Fibroblast of the aortic adventitia (primary cell): ENCODE measurements at regions not wholly inside any gene's neighbourhood (a gene's known extent, or its start where the extent isn't known, plus 50 kb on each side); places are given as distances from the start of the nearest gene placed in this dataset.

Source experiments
- DNase-seq: peaks from one replicate; pipeline ENCODE4 v3.0.0-alpha.2; 2010; ENCODE audit warnings: low read depth
- H3K4me3 ChIP-seq: 2 replicates; pipeline ENCODE4 v1.5.1; 2011; ENCODE audit warnings: low read depth, mild to moderate bottlenecking, control low read depth, low read length, moderate library complexity
- CTCF ChIP-seq: IDR thresholded peaks from 2 replicates; pipeline ENCODE4 v1.5.1; 2011; ENCODE audit warnings: mild to moderate bottlenecking, low read length, control low read depth, inconsistent platforms; ENCODE audit not compliant: insufficient read depth

GRCh38 chr15:95176794-95177577 is 945.6 kb downstream of the MCTP2 start:
- no peak for TF ChIP-seq CTCF
- DNase-seq: no peak
- H3K4me3 ChIP-seq: no peak overlapping the region

GRCh38 chr15:95180530-95180929 is 949.2 kb downstream of the MCTP2 start:
- no peak overlapping the region for H3K4me3 ChIP-seq
- no peak for DNase-seq
- no peak for TF ChIP-seq CTCF

- TF ChIP-seq CTCF: no peak
- no peak overlapping the region for H3K4me3 ChIP-seq
- DNase-seq: no peak
Measured at GRCh38 chr15:95182091-95182490, 950.7 kb downstream of the MCTP2 start.

DNA sequence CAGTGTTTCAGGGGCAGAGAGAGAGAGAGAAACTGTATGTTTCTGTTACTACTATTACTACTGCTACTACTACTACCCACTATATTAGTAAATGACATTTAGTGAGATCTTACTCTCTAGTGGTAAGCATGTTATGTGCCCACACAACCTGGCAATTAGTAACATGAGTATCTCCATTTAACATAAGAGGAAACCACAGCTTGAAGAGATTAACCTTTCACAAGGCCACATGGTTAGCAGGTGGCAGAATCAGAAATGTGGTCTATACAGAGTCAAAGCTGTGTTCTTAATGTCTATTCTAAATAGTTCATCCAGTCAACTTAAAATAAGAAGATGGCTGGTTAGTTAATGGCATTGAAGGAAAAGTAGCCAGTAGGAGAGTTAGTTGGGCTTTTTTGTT is 961.6 kb downstream of the MCTP2 start:
- no peak overlapping the region for H3K4me3 ChIP-seq
- no peak for DNase-seq
- no peak for TF ChIP-seq CTCF

DNA sequence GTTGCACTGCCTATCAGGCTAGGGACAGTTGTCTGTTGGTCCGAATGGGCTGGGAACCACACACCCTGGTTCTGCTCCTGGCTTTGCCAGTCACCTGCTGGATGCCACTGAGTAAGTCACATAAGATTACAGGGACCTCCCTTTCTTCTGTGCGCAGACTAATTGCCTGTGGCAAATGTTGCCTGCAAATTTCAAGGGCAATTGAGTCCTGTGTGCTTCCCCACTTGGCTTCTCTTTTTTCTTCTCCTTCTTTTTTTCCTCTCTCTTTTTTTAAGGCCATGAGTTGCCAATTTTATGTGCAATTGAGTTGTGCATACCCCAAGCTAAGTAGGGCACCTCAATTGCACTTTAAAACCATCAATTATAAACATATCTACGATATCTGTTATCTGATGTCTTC is 963.4 kb downstream of the MCTP2 start:
- TF ChIP-seq CTCF: no peak
- DNase-seq: no peak
- no peak overlapping the region for H3K4me3 ChIP-seq

- DNase-seq: no peak
- no peak overlapping the region for H3K4me3 ChIP-seq
- TF ChIP-seq CTCF: no peak
Measured at GRCh38 chr15:95196176-95196915, 965.0 kb downstream of the MCTP2 start.
